GM21367 (cell line): ENCODE measurements at regions not wholly inside any gene's neighbourhood (a gene's known extent, or its start where the extent isn't known, plus 50 kb on each side); places are given as distances from the start of the nearest gene placed in this dataset.

Source experiments
- ATAC-seq: cut with Tn5 transposase; IDR thresholded peaks from one replicate; pipeline ENCODE4 v1.9.1; 2021; ENCODE audit not compliant: unreplicated experiment

DNA sequence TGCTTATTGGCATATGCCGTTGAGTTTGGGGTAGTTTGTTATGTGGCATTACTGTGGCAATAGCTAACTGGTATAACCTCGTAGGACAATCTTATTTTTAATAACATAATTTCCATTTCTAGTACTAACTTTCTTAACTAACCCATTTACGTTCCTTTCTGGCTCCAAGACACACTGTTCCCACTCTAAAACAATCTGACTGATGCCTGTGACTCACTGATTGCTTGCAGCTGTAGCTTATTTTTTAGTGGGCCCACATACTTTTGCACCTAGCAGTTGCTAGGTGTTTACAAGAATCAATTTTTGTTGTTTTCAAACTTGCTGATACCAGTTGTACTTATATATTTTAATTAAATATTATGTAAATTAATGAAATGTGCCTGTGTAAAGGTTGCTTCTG, 52.2 kb downstream of the FAT3 start:
- ATAC-seq, result no peak

DNA sequence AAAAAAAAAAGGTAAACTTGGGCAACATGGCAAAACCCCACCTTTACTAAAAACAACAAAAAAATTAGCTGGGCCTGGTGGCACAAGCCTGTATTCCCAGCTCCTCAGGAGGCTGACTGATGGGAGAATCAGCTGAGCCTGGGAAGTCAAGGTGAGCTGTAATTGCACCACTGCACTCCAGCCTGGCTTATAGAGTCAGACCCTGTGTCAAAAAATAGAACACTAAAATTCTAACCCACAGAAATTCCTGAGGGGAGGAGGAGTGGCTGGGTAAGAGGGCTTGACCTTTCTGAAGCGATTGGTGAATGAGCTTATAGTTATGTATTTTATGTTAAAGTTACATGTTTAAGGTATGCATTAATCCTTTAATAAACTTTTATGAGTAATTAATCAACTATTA, 53.3 kb downstream of the FAT3 start:
- no peak for ATAC-seq

DNA sequence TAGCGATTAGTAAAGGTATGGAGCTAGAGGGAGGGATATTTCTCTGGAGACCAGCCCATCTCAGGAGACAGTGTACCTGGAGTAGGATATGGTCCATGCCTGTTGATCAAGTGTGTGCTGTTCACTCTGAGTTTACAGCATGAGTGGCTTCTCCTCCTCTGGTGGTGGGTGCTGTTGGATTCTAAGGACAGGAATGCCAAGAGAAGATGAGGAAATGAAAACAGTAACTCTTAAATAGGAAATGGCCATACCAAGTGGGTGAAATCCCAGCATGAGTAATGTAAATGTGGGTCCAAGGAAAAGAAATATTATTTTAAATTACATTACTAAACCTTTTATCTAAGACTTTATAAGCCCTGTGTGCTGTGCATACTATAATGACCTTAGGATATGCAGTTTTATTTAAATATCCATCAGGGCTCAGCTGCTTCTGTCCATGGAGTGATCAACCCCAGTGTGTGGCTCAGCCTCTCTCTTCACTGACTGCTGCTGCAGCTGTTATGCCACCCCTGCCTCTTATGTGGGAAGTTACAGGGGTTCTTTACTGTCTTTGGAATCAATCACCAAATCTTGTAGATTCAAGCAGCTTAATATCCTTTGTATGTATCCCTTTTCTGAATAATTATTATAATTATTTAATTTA, 54.3 kb downstream of the FAT3 start:
- no peak for ATAC-seq

DNA sequence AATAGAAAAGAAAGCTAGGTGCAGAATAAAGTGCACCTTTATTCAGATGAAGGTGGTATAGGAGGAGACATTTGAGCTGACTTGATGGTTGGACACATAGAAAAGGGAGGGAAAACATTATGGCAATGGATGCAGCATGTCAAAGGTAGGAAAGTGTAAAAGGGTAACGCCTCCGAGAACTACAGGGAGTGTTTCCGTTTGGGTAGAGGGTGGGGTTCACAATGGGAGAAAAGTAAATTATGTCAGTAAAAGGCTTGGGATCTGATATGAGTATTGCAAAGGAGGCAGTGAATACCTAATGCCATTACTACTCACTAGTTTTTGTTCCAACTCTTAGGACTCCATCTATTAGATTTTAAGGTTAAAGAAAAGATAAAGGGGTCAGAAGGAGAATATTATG, 59.5 kb downstream of the FAT3 start:
- ATAC-seq, result no peak

DNA sequence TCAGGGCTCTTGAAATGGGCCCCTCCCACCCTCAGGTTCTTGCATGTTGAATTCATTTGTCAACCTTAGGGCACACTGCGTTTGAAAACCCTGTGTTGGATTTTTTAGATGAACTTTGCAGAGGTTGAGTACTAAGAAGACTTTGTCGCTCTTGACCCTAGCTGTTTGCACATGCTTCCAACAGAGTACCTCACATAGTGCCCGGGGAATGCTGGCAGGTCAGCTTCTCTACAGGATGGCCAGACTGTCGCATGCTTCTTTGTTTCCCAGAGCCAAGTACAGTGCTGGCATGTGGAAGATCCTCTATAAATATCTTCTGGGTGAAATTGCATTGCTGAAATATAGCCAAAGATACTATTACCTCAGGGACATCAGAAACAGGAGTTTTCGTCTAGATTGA, 59.9 kb downstream of the FAT3 start:
- ATAC-seq, result no peak

DNA sequence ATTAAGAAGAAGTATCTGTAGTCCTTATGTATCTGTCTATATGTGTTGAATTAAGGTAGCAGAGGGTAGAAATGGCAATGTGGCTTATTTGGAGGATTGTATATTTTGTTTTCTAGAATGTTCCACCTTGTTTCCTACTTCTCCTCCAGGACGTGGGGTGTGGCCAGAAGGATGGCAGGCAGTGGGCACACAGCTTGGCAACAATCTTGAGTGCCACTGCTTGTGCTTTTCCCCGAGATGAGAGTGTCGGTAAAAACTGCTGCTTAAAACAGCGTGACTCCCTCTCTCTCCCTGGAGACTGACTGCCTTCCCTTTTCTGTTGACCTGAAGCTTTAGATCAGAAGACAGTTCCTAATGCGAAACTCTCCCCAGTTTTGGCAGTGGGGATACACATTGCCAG, 61.2 kb downstream of the FAT3 start:
- ATAC-seq, result no peak

DNA sequence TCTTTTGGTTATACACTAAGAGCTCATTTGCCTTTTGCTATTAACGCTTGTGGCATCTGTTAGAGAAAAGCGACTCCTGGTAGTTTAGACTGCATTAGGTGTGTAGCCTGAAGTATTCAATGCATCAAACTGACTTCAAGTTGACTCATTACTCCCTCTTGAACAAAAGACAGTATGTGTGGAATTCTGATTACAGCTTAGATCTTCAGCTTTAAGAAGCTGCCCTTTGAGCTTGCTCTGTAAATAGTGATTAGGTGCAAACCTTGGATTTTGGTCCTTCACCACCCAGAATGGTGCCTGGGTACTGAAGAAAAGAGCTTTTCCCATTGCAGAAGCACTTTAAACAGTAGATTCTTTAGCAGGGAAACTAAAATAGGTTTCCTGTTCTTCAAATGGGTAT, 62.1 kb downstream of the FAT3 start:
- no peak for ATAC-seq

DNA sequence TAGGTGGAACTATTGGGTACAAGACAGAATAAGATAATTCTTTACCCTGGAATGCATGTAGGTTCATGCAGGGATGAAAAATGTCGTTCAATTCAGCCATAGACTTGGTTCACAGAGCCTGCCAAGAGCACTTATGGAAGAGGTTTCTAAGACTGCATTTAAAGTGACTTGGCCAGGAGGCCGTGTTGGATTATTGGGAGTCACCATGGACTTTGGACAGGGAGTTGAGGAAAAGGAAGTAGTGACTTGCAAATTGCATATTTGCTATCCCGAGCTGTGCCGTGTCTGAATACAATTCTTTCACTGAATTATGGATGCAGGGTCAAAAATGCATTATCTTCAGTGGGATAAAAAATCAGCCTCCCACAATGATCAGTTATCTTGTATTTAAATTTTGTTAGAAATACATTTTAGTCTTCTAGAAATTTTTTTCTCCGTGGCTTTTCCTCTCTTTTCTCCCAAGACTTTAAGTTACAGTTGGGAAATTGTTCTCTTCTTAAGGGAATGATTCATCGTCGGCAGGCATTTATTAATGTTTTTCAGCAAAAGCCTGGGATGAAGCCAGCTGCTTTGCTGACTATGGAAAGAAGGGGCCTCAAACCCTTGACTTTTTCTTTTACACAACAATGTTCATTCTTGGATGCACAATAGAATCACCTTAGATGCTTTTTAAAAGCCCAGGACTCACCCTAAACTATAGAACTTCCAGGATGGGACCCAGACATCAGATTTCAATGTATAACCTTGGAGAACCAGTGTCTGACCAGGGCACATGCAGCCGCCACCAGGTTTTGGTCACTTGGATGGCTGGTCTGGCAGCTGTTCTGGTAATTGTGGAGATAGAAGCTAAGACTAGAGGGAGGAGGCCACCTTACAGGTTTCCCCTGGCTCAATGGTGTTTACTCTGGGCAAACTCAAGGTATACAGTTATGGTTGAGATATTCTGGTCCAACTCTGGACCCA, 70.8 kb downstream of the FAT3 start:
- no peak for ATAC-seq

DNA sequence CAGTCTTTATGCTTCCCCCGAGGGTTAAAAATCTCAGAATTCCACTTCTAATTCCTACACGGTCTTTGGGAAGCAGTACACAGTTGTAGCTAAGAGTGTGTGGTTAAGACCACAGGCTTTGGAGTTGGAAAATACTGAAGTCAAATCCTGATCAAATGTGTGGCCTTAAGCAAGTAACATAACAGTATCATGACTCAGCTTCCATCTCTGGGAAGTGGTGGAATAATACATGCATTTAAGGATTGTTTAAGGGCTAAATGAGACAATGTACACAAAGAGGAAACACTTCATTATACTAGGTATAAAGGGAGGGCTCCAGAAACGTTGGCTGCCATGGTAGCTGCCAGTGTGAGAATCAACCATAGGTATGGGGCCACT, 71.5 kb downstream of the FAT3 start:
- no peak for ATAC-seq

DNA sequence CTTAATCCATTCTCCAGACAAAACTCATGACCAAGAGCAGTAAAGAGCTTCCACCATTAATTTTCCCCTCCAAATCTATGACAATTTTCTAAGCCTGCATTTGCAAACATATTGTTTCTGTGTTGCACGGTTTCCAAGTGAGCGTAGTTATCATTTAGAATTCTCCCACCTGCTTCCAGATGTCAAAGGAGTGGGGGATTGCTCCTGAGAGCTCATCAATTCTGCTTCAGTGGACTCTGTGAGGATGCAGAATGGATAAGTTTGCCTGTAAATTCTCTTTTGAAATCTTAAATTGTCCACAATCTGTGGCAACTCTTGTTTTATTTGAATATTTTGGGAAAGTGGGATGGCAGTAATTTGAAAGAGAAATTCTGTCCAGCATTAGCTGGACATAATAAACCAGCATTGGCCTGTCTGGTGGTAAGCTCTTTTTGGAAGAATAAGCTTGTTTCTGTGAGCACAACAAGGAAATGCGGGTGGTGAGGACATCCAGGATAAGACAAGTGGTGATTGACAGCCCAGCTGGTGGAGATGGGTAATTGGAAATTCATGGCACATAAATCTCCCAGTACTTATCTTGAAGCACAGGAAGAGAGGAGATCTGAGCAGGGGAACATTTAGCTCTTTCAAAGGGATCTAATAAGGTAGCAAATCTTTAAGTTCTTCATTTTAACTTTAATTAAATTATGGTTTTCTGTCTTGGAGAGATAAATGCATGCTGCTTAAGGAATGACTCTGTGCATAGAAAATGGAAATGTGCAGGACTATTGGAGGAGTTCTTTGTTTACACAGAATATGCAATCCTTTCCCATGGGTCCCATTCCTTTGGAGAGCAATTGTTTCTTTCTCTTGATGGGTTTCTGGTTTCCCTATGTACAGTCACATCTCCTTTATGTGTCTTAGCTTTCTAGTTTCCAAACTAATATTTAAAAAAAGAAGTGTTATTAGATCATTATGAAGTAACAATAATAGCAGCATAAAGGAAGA, 73.2 kb downstream of the FAT3 start:
- ATAC-seq, result no peak

DNA sequence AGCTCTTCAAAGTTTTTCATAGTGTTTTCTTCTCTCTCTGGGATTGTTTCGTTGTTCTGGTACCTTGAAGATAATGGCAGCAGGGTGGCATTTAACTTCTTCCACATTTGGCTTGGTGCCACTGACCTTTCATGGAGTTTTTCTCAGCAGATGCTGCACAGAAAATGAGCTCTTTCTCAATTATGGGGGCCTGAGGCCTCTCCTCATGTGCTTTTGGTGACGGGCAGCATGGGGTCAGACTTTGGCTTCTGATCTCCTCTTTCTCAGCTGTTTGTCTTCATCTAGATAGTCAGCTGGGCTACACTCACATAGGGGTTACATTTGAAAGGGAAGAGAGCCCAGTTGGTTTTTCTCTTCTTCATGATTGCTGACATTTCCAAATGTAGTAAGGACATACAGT, 76.3 kb downstream of the FAT3 start:
- ATAC-seq, result no peak

DNA sequence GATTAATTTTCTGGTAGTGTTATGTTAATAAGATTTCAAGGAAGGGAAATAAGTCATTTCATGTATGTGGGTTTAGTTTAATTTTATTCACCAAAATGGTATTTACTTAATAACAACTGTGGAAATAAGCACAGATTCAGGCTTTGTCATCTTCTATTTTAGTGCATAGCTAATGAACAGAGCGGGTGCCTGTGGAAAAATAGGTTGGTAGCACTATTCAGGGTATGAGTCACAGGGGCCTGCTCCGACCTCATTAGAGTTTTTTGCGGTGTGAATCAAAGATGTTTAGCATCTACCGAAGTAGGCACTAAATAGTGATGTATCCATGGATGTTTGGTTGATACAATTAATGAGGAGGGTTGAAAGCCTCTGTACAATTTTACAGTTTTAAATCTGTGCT, 78.2 kb downstream of the FAT3 start:
- ATAC-seq, result no peak

DNA sequence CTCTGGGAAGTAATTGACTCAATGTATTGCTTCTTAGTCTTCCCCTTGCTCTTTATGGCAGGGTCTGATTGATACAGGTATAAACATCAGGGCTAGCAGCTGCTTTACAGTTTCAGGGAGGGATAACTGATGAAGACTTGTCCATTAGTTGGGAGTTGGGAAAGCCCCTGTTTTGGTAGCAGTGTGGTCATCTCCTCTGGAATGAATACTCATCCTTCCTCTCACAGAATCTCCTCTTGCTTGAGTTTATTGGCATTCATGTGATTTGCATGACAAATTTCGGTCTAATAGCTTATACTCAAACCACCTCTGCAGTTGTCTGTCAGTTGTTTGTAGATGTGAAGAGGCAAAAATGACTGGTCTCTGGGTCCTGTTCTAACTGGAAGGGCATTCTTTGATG, 79.7 kb downstream of the FAT3 start:
- no peak for ATAC-seq

DNA sequence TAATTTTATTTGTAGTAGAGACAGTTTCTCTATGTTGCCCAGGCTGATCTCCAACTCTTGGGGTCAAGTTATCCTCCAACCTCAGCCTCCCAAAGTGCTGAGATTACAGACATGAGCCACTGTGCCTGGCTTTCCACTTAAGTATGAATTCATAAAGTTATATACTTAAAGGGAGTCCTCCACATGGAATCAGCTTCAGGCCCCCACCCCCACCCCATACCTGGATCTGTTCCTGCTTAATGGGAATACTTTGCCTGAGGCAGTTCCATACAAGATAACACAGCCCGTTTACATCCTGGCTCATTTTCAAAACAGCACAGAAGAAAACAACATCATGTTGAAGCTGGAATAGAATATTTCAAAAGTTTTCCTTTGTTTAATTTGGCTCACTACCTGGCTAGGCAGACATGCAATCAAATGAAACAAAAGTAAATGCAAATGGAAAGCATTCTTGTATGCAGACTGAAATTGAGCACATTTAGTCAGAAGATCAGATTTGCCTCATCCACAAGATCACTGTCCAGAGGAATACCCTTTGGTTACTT, 82.4 kb downstream of the FAT3 start:
- ATAC-seq, result no peak

DNA sequence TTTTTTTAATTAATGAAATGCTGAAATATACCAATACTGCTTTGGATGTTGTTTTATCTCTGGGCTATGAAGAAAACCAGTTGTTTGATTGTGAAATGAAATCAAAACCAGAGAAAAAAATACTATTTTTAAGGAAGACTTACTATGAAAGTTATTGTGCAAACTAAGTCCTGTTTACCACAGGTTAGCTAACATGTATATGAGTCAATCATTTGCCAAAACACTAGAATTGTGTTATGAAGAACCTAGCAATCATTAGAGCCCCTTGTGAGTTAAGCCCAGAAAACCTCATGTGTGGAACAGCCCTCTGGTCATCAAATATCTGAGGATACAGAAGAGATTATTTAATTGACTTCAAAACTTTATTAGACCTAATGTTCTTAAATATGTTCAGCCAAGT, 83.7 kb downstream of the FAT3 start:
- no peak for ATAC-seq

DNA sequence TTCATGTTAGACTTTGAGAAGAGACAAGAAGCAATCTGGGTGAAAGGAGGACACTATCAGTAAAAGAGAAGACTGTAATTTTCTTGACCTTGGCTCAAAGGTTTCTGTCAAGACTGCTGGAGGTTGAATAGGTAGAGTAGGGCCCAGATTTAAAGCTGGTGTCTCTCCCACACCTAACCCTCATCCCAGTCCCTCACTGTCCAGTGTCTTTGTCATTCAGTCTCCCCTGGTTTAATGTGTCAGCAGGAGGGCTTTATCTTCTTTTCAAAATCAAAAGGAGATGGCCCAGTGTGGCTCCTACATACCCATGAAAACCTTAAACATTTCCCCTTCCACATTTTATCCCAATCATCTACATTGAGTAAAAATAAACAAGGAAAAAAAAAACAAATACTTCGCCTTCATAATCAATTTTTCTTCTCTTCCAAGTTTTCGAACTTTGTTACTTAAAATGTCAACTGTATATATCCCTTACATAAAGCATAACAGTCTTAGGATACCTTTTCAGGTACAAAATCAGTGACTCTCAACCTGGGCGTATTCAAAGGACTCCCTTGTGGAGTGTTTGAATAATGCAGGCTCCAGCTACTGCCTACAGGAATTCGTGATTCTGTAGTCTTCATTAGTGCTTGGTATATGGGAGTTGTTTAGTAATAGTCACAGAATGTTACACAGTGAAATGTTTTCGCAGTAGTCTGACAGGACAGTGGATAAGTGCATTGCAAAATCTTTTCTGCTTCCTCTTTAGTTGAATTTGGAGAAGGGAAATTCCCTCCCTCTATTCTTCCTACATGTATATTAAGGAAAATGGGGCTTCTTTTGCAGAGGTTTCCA, 87.2 kb downstream of the FAT3 start:
- no peak for ATAC-seq

DNA sequence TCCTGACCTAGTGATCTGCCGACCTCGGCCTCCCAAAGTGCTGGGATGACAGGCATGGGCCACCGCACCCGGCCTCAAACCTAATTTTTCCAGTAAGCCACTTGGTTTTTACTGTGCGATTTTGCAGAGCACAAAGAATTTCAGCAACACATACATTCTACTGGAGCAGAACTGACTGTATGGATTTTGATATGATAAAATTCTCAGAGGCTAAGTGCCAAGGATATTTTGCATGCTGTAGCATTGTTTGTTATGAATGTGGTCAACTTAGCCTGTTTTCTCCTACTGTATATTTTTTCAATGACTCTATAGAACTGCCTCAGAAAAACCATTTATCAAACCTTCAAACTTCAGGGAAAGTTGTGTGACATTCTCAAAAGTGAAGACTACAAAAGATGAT, 89.2 kb downstream of the FAT3 start:
- ATAC-seq, result no peak

DNA sequence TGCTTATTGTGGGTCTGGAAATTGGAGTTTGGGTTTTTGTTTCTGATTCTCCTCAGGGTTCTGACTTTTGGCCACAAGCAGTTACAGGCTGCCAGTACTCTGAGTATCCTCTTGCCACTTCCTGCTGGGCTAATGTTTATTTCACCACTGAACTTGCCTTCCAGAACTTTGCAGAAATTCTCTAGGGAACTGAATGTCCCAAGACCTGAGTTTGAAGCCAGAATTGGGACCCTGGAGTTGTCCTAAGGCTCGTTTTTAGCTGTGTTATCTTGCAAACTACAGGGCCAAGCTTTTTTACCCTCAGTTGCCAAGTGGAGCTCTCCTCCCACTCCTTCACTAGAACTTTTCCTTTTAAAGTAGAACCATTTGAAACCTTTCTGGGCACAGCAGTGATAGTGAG, 89.9 kb downstream of the FAT3 start:
- ATAC-seq, result no peak

DNA sequence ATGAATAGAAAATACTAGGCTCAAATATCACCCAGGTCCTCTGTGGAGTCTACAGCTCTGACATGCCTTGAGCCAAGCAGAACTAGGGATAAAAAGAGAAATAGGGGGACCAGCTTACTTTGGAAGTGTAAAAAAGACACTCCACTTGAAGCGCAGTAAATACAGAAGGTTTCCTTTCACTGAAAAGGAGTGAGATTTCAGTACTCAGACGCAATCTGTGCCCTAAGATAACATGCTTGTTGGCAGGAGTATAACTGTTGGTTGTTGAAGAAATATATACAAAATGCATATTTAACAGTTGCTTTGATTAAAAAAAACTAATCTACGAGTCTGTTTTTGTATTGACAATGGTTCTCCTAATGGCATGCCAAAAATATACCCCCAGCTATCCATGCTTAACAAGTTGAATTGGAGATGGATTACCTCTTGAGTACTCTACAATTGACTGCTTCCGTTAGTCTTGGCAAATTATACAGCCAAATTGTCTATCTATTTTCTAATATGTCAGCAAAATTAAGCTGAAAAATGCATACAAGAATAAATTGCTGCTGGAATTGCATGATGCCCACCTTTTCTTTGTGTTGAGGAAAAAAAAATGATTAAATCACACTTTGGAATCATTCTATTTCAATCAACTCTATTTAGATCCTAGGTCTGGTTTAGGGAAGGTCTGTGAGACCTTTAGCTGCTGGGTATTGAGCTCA, 91.6 kb downstream of the FAT3 start:
- no peak for ATAC-seq

DNA sequence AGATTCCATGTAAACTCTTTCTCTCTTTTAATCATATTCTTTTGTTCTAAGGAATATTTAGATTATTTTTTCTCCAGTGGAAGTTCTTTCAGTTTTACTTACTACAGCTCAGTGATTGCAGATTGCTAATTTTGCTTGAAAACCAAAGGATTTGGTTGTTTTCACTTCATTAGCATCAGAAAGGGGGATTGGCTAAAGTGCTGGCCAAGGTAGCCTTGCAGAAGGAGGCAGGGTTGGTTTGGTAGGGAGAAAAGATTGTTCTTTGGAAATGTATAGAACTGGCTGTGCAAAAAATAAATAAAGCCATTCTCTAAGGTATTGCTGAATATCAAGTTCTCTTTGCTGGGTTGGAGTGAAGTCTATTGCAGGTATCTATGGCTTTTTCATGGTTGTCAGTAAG, 92.6 kb downstream of the FAT3 start:
- ATAC-seq, result no peak
